ENCODE measurements at regions not wholly inside any gene's neighbourhood (a gene's known extent, or its start where the extent isn't known, plus 50 kb on each side); places are given as distances from the start of the nearest gene placed in this dataset.

DNA sequence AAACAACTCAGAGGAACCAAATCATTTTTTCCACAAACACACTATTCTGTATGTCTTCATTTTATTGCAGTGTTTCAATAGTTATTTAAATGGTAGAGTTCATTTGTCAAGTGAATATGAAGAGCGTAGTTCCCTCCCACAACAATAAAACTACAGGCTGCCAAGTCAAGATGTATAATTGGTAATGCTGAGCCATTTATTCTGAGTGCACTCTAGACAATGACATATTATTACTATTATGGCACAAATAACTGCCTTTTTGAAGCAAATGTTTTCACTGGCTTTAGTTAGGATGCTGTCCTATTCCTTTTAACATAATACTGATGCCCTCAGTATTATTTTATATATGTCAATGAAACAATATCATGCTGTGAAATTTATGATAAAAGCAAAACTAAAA is 102.7 kb upstream of the PCDH15 start:
- TF ChIP-seq POLR2A (IDR thresholded peaks at IDR 0.05), result no peak
- TF ChIP-seq, protein P1, sequence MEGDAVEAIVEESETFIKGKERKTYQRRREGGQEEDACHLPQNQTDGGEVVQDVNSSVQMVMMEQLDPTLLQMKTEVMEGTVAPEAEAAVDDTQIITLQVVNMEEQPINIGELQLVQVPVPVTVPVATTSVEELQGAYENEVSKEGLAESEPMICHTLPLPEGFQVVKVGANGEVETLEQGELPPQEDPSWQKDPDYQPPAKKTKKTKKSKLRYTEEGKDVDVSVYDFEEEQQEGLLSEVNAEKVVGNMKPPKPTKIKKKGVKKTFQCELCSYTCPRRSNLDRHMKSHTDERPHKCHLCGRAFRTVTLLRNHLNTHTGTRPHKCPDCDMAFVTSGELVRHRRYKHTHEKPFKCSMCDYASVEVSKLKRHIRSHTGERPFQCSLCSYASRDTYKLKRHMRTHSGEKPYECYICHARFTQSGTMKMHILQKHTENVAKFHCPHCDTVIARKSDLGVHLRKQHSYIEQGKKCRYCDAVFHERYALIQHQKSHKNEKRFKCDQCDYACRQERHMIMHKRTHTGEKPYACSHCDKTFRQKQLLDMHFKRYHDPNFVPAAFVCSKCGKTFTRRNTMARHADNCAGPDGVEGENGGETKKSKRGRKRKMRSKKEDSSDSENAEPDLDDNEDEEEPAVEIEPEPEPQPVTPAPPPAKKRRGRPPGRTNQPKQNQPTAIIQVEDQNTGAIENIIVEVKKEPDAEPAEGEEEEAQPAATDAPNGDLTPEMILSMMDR (IDR thresholded peaks at IDR 0.05), result no peak

All from esophagus squamous epithelium (tissue), 4 donors.